GM12878 (cell line): ENCODE measurements at regions not wholly inside any gene's neighbourhood (a gene's known extent, or its start where the extent isn't known, plus 50 kb on each side); places are given as distances from the start of the nearest gene placed in this dataset.

Experiments
- ASH2L ChIP-seq: fragments of 300-600, 200-600 bp; sonication (generic); IDR thresholded peaks from 2 replicates; pipeline ENCODE4 v1.6.1; 2017; ENCODE audit warnings: low read depth, mild to moderate bottlenecking, borderline replicate concordance
- FOS ChIP-seq: IDR thresholded peaks from 3 replicates; pipeline ENCODE4 v1.6.1; 2011; ENCODE audit warnings: borderline replicate concordance; ENCODE audit not compliant: insufficient read length; ENCODE audit errors: extremely low read depth
- IKZF2 ChIP-seq, 2 experiments: fragments of 450-650 bp; IDR thresholded peaks; 2 replicates each; pipeline ENCODE4 v1.6.1; 2017; ENCODE audit warnings: mild to moderate bottlenecking in 2 of 2, moderate library complexity in 2 of 2
- IRF3 ChIP-seq: fragments of 450-650 bp; IDR thresholded peaks from 2 replicates; pipeline ENCODE4 v1.6.1; 2014; ENCODE audit warnings: mild to moderate bottlenecking
- IRF5 ChIP-seq: fragments of 450-650 bp; IDR thresholded peaks from 2 replicates; pipeline ENCODE4 v1.6.1; 2017; ENCODE audit warnings: borderline replicate concordance
- TF ChIP-seq, protein P1 (sequence below): fragments of 450-650 bp; IDR thresholded peaks from 2 replicates; pipeline ENCODE4 v1.6.1; 2018; ENCODE audit warnings: borderline replicate concordance, mild to moderate bottlenecking; ENCODE audit not compliant: partially characterized antibody
- TF ChIP-seq, protein P2 (sequence below), 3 experiments: IDR thresholded peaks in 2 of 3; conservative IDR thresholded peaks in 1 of 3; 2 replicates each; pipeline ENCODE4 v1.5.1; 2011; ENCODE audit warnings: low read depth in 3 of 3, low read length in 3 of 3, mild to moderate bottlenecking in 3 of 3, control low read depth in 2 of 3, moderate library complexity in 2 of 3, inconsistent platforms in 1 of 3, mixed read lengths in 1 of 3; ENCODE audit not compliant: control insufficient read depth in 2 of 3, insufficient read depth in 1 of 3; ENCODE audit errors: extremely low read depth in 1 of 3

GRCh38 chr3:42012383-42012934, 50.6 kb upstream of the ULK4 start (continued):
- TF ChIP-seq, protein P1, sequence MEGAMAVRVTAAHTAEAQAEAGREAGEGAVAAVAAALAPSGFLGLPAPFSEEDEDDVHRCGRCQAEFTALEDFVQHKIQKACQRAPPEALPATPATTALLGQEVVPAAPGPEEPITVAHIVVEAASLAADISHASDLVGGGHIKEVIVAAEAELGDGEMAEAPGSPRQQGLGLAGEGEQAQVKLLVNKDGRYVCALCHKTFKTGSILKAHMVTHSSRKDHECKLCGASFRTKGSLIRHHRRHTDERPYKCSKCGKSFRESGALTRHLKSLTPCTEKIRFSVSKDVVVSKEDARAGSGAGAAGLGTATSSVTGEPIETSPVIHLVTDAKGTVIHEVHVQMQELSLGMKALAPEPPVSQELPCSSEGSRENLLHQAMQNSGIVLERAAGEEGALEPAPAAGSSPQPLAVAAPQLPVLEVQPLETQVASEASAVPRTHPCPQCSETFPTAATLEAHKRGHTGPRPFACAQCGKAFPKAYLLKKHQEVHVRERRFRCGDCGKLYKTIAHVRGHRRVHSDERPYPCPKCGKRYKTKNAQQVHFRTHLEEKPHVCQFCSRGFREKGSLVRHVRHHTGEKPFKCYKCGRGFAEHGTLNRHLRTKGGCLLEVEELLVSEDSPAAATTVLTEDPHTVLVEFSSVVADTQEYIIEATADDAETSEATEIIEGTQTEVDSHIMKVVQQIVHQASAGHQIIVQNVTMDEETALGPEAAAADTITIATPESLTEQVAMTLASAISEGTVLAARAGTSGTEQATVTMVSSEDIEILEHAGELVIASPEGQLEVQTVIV = no peak
- TF ChIP-seq, protein P2, sequence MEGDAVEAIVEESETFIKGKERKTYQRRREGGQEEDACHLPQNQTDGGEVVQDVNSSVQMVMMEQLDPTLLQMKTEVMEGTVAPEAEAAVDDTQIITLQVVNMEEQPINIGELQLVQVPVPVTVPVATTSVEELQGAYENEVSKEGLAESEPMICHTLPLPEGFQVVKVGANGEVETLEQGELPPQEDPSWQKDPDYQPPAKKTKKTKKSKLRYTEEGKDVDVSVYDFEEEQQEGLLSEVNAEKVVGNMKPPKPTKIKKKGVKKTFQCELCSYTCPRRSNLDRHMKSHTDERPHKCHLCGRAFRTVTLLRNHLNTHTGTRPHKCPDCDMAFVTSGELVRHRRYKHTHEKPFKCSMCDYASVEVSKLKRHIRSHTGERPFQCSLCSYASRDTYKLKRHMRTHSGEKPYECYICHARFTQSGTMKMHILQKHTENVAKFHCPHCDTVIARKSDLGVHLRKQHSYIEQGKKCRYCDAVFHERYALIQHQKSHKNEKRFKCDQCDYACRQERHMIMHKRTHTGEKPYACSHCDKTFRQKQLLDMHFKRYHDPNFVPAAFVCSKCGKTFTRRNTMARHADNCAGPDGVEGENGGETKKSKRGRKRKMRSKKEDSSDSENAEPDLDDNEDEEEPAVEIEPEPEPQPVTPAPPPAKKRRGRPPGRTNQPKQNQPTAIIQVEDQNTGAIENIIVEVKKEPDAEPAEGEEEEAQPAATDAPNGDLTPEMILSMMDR (IDR thresholded peaks at IDR 0.05 in 2 of 3, conservative IDR thresholded peaks at IDR 0.05 in 1 of 3; ENCODE audit: control insufficient read depth in 2 of 3, extremely low read depth in 1 of 3, insufficient read depth in 1 of 3, low read depth in 3 of 3, low read length in 3 of 3) = no peak
- TF ChIP-seq ASH2L (no peak), IRF5 (no peak), IRF3 (no peak; the same call in 1 of the 2 replicates), FOS (no peak), IKZF2 (IDR thresholded peaks at IDR 0.05) (no peak)
